ENCODE measurements at regions not wholly inside any gene's neighbourhood (a gene's known extent, or its start where the extent isn't known, plus 50 kb on each side); places are given as distances from the start of the nearest gene placed in this dataset.

- no peak for DNase-seq (ENCODE audit: low read depth in 4 of 4, low spot score in 3 of 4)
Observed at GRCh38 chr18:76554547-76555222, 59.6 kb upstream of the ZNF516 start.

GRCh38 chr18:76553715-76554546, 58.9 kb upstream of the ZNF516 start:
- DNase-seq (ENCODE audit: low read depth in 4 of 4, low spot score in 3 of 4), result no peak

DNA sequence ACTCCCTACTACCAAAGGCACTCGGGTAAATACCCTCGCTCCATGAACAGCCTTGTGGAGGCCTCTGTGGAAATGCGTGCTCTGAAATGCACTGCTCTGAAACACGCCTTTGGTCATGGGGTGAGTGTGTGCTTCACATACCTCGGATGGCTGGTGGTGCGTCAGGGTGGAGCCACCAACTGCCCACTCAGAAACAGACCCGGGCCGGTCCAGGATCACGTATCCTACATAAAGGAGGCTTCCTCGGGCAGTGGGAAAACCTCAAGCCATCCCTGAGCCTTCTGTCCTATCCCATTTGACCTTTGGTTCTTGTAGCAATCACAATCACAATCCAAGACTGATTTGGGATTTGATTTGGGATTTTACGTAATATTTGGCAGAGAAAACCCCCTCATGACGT, 53.5 kb upstream of the ZNF516 start:
- no peak for DNase-seq (ENCODE audit: low read depth in 4 of 4, low spot score in 3 of 4)

GRCh38 chr18:76547296-76547695, 52.3 kb upstream of the ZNF516 start:
- DNase-seq (ENCODE audit: low read depth in 4 of 4, low spot score in 3 of 4), result no peak

DNA sequence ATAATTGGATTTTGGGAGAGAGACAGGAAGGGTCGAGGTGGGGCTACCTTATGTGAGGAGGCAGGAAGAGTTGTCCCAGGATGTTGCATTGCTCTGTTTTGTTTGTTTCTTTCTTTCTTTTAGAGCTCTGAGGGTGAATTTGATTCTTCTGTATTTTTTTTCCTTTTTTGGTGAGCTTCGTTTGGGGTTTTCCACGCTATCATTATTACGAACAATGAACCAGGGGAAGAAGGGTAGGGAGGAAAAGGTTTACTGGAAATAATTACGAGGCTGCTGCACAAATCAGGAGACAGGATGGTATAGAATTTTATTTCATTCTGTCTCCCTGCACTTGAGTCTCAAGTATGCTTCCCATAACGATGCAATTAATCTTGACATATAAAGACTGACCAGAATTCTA, 51.4 kb upstream of the ZNF516 start:
- no peak for DNase-seq (ENCODE audit: low read depth in 4 of 4, low spot score in 3 of 4)

GRCh38 chr18:76546088-76546435, 51.0 kb upstream of the ZNF516 start:
- DNase-seq (ENCODE audit: low read depth in 4 of 4, low spot score in 3 of 4), result no peak

DNA sequence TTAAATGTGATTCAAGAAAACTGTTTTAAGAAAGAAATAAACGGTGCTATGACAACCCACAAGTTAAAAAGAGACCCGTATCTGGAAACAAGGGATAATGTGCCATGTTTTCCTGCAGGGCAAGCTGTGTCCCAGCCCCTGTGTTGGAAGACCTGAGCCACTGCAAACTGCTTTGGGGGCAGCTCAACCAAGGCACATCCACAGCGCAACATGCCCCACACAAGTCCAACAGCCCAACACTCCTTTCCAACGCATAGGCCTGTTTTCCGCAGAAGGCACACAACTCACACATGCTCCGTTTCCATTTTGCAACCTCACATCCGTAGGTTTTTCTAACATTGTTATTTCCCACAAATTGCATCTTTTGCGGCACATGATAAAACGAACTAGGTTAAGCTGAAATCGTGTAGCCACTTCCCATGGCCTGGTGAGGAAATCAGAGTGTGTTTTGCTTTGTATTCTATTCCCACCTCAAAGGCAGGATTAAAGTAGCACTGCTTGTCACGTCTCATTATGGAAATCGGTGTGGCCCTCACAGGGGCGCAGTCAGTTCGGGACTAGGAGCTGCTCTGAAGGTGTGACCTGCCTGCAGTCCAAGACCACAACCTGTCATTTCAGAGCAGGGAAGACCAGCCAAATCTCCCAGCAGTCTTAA, 50.5 kb upstream of the ZNF516 start:
- no peak for DNase-seq (ENCODE audit: low read depth in 4 of 4, low spot score in 3 of 4)

- DNase-seq (ENCODE audit: low read depth in 4 of 4, low spot score in 3 of 4), result no peak
Observed at GRCh38 chr18:76544511-76545345, 49.7 kb upstream of the ZNF516 start.
